Fibroblast of gingiva (primary cell): ENCODE measurements at regions not wholly inside any gene's neighbourhood (a gene's known extent, or its start where the extent isn't known, plus 50 kb on each side); places are given as distances from the start of the nearest gene placed in this dataset.

Experiments
- DNase-seq: peaks from one replicate; pipeline ENCODE4 v3.0.0-alpha.2; 2011; ENCODE audit warnings: low read depth

DNA sequence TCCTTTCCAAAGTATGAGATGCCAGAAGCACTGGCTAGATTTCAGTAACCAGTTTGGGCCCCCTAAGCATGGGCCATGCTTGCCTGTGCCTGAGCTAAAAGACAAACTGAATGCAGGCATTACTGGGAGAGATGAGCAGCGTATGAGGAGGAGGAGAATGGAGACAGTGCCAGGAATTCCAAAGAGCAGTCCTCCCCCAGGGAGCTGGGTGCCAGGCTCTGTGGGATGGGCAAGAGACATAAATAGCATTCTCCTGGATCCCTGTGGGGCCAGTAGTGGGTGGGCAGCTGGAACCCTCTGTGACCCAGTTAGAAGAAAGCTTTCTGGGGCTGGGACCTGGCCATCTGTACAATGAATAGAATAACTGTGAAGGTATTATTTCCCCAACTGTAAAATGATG is 235.6 kb downstream of the KCNA4 start:
- DNase-seq: no peak

DNA sequence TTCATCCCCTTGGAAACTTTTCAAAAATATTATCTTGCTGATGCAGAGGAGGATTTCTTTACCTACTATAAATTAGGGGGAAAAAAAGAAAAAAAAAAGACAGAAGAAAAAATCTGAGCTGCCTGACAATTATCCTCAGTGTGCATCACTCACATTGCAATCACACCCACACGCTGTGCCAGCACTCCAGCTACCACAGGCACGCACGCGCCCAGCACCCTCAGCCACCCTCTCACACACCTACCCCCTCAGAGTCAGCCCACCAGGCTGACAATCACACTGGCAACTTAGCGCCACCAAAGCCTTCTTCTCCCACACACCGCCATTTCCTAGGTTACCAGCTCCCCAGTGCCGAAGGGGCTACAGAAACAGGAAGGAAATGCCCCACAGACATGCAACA is 236.1 kb downstream of the KCNA4 start:
- DNase-seq: no peak

DNA sequence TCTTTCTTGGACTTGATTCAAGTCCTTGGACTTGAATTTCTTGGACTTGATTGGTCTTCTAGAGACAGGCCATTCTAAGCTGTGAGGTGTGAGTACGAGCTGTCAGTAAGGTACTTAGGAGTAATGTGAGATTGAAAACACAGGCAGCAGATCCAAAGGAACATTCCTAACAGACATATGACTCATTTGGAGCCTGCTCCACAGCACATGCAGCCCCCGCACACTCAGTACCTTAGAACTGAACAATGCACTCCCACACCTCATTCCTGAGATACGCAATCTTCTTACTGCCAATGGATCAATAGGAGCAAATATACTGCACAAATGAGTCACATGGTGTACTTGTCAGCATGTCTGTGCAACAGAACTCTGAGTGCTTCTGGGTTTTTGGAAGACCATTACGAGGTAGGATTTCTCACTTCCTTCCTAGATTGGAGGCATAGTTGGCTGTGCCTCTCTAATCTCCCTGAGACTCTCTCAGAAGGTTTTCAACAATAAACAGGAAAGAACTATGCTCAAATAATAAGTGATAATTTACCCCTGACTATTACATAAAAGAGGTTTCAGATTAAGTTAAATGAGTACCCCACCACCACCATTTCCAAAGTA is 243.1 kb downstream of the KCNA4 start:
- no peak for DNase-seq

DNA sequence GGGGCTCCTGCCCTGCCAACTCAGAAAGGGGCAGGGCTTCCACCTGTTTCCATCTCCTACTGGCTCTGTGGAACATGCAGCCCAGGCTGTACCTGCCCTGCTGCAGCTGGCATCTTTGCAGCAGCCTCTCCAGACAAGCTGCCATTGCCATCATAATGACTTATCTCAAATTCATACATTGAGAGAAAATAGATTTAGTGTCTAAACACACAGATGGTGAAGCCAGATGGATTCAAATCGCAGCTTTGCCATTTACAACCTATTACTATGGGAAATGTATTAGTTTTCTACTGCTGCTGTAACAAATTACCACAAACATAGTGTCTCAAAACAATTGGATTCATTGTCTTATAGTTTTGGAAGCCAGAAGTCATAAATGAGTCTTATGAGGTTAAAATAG is 260.0 kb downstream of the KCNA4 start:
- no peak for DNase-seq

DNA sequence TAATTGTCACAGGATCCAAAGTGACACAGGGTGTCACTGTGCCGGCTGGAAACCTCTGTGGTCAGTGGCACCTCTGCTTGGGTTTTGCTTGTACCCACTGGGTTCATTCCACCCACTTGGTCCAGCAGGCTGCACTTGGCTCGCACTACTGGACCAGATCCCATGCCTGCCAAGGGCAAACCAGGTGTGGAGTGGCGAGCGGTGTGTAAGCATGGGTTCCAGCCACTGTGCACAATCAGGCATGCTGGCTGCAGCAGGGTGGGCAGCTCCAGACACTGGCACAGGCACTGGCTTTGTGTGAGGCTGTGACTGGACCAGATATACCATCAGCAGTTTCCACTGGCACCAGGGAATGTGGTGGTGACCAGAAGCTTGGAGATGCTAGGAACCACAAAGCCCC is 261.4 kb downstream of the KCNA4 start:
- DNase-seq: no peak

DNA sequence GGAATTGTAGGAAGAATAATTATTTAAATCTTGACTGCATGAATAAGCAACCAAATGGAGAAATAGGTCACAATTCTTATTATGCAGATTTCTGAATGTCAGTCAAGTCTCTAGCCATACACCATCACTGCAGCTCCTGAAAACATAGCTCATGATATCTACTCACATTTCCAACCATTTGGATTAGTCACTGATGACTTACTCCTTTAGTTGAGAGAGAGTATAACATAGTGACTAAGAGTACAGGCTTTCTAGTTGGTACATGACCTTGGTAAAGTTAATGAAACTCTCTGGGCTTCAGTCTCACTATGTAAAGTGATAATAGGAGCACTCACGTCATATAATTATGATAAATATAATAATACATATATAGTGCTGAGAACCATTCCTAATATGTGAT is 265.2 kb downstream of the KCNA4 start:
- no peak for DNase-seq

DNA sequence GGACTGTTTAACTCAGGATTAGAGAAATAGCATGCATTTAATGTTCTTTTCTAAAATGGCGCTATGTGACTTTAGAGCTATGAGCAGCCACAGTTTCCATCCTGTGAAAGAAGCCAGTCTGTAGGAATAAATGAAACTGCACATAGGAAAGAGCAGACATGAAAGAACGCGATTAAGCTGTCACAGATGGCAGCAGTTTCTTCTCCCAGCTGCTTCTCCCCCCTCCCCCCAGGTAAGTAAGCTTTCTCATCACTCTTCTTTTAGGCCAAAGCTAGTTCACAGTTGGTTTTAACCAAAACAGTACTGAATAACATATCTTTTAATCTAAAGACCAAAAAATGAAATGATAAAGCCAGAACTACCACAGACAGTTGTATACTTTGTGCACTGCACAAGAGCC is 266.4 kb downstream of the KCNA4 start:
- no peak for DNase-seq

DNA sequence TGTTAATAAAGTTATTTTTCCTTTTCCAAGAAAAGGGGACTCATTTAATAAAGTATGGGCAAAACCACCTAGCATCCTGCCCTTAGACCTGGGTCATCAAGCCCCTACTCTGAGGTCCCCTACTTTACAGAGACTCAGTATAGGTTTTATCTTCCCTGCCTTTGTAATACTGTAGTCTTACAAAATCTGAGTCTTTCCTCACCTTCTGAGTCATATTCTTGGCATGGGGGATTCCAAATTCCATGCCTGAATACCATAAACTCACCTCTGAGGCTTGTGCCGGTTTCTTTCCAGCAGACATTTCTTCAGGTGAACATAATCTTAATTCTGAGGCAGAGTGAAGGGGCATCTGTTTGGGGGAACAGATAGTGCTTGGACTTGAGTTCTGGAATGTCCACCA is 282.5 kb downstream of the KCNA4 start:
- no peak for DNase-seq

DNA sequence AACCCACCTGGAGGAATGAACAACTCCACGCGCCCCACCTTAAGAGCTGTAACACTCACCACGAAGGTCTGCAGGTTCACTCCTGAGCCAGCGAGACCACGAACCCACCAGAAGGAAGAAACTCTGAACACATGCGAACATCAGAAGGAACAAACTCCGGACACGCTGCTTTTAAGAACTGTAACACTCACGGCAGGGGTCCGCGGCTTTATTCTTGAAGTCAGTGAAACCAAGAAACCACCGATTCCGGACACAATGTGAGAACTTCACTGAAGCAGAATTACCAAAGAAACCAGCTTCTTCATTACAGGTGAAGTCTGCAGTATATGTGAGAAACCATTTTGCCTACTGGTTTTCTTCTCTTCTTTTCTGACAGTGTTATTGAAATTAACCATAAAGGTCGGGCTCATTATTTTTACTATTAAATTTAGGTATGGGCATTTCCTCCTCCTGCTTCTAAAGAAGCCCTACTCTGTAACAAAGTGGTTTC is 303.0 kb downstream of the KCNA4 start:
- DNase-seq: no peak

DNA sequence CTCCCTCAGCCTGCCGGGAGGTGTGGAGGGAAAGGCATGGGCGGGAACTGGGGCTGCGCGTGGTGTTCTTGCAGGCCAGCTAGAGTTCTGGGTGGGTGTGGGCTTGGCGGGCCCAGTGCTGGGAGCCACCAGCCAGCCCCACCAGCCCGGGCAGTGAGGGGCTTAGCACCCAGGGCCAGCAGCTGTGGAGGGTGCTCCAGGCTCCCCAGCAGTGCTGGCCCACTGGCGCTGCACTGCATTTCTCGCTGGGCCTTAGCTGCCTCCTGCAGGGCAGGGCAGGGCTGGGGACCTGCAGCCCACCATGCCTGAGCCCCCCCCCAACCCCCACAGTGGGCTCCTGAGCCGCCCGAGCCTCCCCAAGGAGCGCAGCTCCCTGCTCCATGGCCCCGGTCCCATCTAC is 304.2 kb downstream of the KCNA4 start:
- no peak for DNase-seq

DNA sequence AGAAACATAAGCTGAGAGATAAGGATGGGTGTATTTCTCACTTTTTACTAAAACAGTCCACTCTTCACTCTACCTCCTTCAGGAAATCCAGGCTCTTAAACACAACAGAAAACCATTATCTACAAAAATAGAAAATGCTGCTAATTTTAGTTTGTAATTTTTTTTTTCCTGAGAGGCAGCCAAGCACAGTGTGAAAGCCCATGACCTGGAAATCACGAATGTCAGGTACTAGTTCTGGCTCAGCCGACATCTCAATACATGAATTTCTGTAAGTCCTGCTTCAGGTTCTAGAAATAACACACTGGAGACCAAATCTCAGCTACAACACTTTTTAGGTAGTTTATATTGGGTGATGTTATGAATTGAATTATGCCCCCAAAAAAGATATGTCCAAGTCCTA is 308.9 kb downstream of the KCNA4 start:
- DNase-seq: no peak

DNA sequence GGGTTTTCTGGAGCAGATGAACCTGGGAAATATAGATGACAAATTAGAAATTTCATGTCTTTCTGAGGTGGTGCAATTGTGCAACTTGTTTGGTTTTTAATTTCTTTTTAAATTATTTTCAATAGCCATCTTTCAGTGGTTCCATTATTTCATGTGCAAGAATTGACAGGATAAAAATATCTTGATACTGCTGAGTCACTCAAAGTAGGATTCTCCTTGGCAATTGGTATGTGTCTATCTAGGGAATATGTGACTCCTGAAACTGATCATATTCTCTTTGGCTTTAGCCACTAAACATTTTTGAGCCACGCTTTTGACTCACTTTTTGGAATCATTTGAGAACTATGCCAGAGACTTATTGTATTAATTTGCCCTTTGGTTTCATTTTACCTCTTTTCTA is 331.5 kb downstream of the KCNA4 start:
- DNase-seq: no peak

DNA sequence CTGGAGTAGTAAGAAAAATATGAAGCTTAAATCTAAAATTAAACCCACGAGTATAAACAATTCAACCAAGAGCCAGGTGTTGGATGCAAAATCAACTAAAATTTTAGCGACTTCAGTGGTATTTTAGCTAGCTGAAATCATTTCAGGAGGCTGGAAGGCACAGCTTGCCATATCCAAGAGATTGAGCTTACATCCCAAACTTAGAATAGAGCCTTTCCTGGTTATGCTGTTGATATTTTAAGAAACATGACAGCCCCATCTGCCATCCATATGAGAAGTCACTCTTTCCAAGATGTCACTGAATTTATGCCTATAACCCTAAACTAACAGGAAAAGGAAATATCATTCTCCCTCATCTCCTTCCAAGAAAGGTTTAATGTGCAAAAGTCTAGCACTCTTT is 334.0 kb downstream of the KCNA4 start:
- no peak for DNase-seq

DNA sequence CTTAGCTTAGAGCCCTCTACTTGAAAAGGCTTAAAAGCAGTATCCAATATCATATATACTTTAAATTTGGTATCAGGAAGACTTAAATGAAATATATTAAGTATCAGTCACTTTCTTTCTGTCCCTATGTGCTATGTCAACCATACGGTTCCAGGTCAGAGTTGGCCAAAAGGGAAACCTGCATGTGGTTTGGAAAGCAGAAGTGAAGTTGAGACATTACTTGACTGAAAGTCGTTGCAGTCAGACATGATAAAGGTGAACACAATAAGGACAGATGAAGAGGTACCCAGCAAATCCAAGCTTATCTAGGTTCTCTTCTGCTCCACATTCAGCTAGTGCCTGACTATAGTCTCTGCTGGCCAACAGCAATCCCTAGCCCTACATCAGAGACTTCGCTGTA is 336.8 kb downstream of the KCNA4 start:
- DNase-seq: no peak

DNA sequence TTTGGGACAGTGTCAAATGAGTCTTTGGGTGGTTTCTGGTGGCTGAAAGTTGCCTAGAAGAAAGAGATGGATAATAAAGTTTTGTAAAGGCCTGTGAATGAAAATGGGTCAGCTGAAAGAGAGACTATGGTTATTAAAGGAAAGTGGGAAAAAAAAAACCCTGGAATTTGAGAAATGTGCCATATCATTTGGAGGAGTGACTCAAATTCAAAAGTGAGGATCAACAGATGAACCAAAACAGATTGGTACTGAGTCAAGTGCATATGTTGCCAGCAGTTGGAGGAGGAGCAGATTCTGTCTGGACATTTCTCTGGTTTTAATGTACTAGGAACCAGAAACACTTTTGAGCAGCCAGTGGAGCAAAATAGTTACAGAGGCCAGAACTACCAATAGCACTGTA is 339.8 kb downstream of the KCNA4 start:
- DNase-seq: no peak

DNA sequence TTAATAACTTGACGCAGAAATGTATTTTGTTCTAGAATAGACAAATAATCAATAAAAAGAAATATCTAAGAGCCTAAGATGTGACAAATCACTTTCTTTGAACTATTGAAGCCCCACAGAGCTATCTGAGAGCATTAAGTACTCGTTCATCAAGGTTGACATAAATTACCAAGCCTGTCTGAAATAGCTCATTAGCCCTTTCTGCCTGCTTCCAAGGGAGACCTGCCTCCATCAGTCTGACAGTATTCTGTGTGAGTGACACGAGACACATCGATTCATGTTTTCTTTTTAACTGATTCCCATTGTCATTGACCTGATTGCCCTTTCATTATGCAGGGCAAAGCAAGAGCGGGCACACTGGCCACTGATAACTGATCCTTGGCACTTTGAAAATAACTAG is 347.5 kb downstream of the KCNA4 start:
- DNase-seq: no peak

DNA sequence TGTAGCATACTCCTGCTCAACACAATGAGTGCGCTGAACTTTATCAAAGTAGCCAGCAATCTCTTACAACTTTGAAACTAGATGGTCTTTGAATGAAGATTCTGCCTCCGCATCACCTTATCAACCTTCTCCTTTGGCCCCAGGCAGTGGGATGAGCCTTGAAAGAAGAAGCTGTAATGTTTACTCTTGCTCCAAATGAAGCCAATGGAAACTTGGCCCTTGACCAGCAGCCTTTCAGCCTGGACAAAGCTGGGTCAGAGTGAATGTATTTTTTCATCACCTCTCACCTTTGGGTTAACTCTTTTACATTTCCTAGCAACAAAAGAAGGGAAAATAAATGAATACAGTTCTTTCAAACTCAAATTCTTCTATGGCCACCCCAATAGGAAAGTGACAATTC is 359.1 kb downstream of the KCNA4 start:
- no peak for DNase-seq

DNA sequence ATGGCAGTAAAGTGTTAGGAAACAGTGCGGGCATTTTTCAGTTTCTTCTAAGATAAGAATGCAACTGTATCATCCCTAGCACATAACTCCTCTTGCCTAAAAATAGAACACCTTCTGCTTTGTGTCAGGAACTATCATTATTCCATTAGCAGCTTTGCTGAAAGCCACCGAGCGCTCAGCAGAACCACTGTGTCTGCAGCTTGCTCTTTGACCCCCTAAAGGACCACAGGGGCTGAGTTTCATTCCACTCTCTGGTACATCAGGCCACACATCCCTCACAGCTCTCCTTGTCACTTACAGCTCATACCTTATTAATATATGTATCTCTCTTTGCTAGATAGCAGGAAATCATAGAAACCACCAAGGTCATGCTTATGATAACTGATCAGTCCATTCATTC is 360.2 kb downstream of the KCNA4 start:
- no peak for DNase-seq

DNA sequence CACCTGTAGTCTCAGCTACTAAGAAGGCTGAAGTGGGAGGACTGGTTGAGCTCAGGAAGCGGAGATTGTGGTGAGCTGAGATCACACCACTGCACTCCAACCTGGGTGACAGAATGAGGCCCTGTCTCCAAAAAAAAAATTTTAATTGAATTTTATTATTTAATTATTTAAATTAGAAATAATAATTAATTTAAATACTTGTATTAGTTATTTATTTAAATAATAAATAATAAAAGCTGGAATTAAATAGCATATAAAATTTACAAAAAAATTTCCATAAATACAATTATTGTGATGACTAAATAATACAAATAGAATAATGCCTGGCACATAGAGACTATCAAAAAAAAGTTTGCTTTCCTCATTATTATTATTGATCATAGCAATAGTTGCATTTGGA is 371.5 kb downstream of the KCNA4 start:
- DNase-seq: no peak

DNA sequence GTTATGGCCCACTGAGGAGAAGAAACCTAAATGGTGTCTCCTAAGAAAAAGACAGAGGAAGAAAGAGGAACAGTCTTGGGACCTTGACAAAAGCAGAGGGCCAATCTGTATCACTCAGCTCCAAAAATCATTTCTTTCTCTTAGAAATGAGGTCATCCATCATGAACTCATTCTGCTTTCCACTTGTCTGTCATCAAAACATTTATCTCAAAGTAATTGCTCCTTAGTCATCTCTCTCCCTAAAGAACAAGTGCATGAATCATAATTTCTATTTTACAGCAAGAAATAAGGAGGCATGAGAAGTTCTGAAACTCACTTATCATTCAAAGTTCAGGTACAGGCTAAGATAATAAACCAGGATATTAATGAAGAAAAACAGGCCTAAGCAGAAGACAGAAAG is 375.6 kb downstream of the KCNA4 start:
- no peak for DNase-seq

DNA sequence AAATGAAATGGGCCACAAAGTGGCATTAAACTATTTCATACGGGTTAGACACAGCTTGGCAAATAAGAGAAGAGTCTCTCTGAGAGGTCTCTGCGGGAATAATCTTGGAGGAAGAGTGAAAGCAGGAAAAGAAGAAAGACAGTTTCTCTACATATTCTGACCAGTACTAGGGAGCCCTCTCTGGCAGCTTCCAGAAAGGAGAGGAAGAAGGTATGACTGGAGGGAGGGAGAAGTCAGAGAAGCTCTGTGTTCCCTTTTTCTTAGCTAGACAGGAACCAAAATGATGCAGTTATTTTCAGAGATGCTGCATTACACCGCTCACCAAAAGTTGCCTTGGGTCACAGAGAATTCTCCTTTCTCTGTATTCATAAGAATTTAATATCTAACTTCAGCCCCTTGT is 382.1 kb downstream of the KCNA4 start:
- DNase-seq: no peak

DNA sequence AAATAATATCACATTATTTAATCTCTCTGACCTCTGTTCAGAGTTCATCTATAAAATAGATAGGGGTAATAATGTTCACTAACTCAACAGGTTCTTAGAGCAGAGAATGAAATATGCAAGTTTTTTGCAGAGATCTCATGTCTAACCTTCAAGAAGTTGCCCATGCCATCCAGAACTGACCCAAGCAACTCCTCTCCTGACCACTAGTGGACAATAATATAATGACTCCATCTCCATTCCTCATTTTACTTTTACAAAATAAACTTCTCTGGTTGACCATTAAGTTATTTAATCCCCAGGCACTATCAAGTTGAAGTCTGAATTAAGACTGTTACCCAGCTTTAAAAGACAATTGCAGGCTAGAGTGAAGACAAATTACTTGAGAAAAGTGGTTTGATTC is 382.6 kb downstream of the KCNA4 start:
- no peak for DNase-seq

DNA sequence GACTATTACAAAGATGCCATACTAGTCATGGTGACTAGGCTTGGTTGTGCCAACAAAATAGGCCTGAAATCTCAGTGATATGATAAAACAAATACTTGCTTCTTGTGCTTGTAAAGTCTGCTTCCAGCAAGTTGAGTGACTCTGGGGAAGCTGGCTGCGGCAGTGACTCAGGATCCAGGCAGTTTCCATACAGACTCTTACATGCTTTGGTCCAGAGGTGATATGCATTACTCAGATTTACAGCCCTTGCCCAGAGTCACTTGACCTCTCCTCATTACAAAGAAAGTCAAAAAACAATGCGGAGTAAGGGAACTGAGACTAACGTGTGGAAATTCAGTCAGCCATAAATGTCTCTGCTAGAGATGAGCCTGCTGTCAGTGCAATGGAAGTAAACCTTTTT is 387.5 kb downstream of the KCNA4 start:
- DNase-seq: no peak

DNA sequence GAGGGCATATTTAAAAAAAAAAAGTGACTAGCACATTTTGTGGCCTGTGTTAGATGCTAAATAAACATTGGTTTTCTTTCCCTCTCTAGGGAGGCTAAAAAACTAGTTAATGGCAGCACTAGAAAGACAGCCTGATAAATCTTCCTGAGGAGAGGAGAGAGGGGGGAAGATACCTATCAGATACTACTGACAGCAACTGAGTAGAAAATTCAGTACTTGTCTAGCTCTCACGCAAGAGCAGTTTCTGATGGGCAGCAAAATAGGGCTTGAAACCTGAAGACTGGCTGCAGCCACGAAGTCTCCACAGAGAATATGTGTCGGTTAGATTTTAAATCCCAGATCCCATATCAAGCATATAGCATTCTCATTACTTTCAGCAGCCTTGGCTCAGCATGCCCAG is 388.2 kb downstream of the KCNA4 start:
- DNase-seq: no peak

DNA sequence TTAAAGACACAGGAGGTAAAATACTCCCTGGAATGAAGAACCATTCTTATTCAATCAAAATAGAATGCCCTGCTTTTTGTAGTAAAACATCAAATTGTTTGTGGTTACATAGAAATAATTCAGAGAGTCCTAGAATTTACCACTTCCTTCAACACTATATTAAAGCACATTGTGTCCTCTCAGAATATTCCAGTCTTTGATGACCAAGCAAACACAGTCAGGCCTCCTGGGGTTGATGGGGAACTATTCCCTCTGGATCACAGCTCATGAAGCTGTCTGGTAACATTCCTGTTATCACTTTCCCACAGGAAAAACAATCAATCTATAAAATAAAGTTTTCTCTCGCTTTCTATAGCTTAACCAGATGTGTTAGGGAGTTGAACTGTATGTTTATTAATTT is 389.3 kb downstream of the KCNA4 start:
- DNase-seq: no peak
